ENCODE measurements at regions not wholly inside any gene's neighbourhood (a gene's known extent, or its start where the extent isn't known, plus 50 kb on each side); places are given as distances from the start of the nearest gene placed in this dataset.

DNA sequence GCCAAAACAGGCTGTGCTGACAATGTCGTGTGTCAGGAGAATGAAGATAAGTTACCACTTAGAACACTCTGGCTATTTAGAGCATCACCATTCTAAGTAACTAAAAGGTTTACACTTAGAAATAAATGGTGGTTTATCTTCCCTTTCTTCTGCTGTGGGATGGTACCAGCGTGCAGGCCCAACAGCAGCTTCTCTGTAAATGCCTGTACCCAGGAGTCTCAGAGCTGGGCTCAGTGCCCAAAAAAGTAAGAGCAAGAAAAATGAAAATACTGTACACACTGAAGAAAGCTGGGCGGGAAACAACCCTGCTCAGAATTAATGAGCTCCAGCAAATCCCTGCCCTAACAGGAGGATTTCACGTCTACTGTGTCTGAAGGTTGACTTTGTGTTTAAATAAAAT lies 206.5 kb downstream of the MFSD1 start:
- TF ChIP-seq POLR2A (IDR thresholded peaks at IDR 0.05; ENCODE audit: low read length) (no peak), GATA1 (IDR thresholded peaks at IDR 0.05; ENCODE audit: low read depth, low read length) (no peak)

Data from erythroblast (primary cell).